Lower leg skin (tissue), 3 donors: ENCODE measurements at regions not wholly inside any gene's neighbourhood (a gene's known extent, or its start where the extent isn't known, plus 50 kb on each side); places are given as distances from the start of the nearest gene placed in this dataset.

Source experiments
- CTCF ChIP-seq, 3 donors: fragments of 450-650 bp; IDR thresholded peaks; one replicate each; pipeline ENCODE4 v1.5.1; 2016; ENCODE audit warnings: antibody characterized with exemption in 3 of 3, mild to moderate bottlenecking in 3 of 3, moderate library complexity in 2 of 3
- POLR2A ChIP-seq, 2 donors: fragments of 450-650 bp; IDR thresholded peaks; one replicate each; pipeline ENCODE4 v1.6.1; 2016 to 2017; ENCODE audit warnings: antibody characterized with exemption in 2 of 2, mild to moderate bottlenecking in 1 of 2, moderate library complexity in 1 of 2

DNA sequence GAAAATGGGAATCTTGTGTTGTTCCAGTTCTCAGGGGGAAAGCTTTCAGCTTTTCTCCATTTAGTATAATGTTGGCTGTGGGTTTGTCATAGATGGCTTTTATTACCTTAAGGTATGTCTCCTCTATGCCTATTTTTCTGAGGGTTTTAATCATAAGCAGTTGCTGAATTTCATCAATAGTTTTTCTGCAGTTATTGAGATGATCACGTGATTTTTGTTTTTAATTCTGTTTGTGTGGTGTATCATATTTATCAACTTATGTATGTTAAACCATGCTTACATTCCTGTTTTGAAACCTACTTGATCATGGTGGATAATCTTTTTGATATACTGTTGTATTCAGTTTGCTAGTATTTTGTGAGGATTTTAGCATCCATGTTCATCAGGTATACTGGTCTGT lies 66.8 kb upstream of the CENPE start:
- TF ChIP-seq CTCF (IDR thresholded peaks at IDR 0.05) (no peak), POLR2A (IDR thresholded peaks at IDR 0.05) (no peak)
